ENCODE measurements at regions not wholly inside any gene's neighbourhood (a gene's known extent, or its start where the extent isn't known, plus 50 kb on each side); places are given as distances from the start of the nearest gene placed in this dataset.

DNA sequence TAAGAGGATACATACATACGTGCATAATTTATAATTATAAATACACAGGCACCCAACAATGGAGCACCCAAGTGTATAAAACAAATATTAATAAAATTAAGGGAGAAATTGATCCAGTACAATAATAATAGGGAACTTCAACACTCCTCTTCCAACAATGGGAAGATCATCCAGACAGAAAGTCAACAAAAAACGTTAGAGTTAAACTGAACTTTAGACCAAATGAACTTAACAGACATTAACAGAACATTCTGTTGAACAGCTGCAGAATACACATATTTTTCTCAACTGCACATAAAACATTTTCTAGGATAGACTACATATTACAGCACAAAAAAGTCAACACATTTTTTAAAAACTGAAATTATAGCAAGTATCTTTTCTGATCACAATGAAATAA lies 339.7 kb downstream of the CGGBP1 start:
- WGBS, result 43% methylated on average over 2 of the region's 2 CpGs
- H3K4me1 ChIP-seq (ENCODE audit: control insufficient read depth in 4 of 4, insufficient read depth in 4 of 4, low read length in 3 of 4), result peaks cover 0 to 4% (median 0%) of the 10 kb centered on the region in 4 donors
- H3K27ac ChIP-seq (ENCODE audit: low read depth in 1 of 2, low read length in 2 of 2), result no peak overlapping the region
- TF ChIP-seq JUND (IDR thresholded peaks at IDR 0.05) (no peak), HNF4A (conservative IDR thresholded peaks at IDR 0.05) (peak in 1 of 2 donors; percentile 58)
- DNase-seq (ENCODE audit: low spot score), result no peak
- H3K9ac ChIP-seq (ENCODE audit: low read depth in 1 of 2, low read length in 2 of 2), result no peak overlapping the region
- no peaks in the 10 kb centered on the region for H3K9me3 ChIP-seq (ENCODE audit: control insufficient read depth in 4 of 4, low read length in 3 of 4)
- no peaks in the 10 kb centered on the region for H3K36me3 ChIP-seq (ENCODE audit: control insufficient read depth in 4 of 4, insufficient read depth in 3 of 4, low read depth in 1 of 4, low read length in 3 of 4)
- H3K27me3 ChIP-seq (ENCODE audit: control insufficient read depth in 4 of 4, insufficient read depth in 4 of 4, low read length in 3 of 4), result no peaks in the 10 kb centered on the region
- H3K4me3 ChIP-seq (ENCODE audit: low read depth in 1 of 3, low read length in 3 of 3), result no peak overlapping the region

DNA sequence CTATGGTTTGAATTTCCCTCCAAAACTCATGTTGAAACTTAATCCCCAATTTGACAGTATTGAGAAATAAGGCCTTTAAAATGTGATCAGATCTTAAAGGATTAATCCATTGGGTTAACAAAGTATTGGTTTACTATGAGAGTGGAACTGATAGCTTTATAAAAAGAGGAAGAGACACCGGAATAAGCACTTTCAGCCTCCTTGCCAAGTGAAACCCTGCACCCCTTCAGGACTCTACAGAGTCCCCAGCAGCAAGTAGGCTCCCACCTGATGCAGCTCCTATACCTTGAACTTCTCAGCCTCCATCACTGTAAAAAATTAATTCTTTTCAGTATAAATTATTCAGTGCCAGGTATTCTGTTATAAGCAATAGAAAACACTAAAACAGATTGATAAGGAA lies 348.3 kb downstream of the CGGBP1 start:
- H3K36me3 ChIP-seq (ENCODE audit: control insufficient read depth in 4 of 4, insufficient read depth in 3 of 4, low read depth in 1 of 4, low read length in 3 of 4), result no peaks in the 10 kb centered on the region
- no peak overlapping the region for H3K9ac ChIP-seq (ENCODE audit: low read depth in 1 of 2, low read length in 2 of 2)
- no peak for DNase-seq (ENCODE audit: low spot score)
- no peaks in the 10 kb centered on the region for H3K27me3 ChIP-seq (ENCODE audit: control insufficient read depth in 4 of 4, insufficient read depth in 4 of 4, low read length in 3 of 4)
- H3K9me3 ChIP-seq (ENCODE audit: control insufficient read depth in 4 of 4, low read length in 3 of 4), result no peaks in the 10 kb centered on the region
- no peak for TF ChIP-seq FOXA1 (IDR thresholded peaks at IDR 0.05)
- TF ChIP-seq, protein P1, sequence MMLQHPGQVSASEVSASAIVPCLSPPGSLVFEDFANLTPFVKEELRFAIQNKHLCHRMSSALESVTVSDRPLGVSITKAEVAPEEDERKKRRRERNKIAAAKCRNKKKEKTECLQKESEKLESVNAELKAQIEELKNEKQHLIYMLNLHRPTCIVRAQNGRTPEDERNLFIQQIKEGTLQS (IDR thresholded peaks at IDR 0.05), result no peak
- TF ChIP-seq, protein P2, sequence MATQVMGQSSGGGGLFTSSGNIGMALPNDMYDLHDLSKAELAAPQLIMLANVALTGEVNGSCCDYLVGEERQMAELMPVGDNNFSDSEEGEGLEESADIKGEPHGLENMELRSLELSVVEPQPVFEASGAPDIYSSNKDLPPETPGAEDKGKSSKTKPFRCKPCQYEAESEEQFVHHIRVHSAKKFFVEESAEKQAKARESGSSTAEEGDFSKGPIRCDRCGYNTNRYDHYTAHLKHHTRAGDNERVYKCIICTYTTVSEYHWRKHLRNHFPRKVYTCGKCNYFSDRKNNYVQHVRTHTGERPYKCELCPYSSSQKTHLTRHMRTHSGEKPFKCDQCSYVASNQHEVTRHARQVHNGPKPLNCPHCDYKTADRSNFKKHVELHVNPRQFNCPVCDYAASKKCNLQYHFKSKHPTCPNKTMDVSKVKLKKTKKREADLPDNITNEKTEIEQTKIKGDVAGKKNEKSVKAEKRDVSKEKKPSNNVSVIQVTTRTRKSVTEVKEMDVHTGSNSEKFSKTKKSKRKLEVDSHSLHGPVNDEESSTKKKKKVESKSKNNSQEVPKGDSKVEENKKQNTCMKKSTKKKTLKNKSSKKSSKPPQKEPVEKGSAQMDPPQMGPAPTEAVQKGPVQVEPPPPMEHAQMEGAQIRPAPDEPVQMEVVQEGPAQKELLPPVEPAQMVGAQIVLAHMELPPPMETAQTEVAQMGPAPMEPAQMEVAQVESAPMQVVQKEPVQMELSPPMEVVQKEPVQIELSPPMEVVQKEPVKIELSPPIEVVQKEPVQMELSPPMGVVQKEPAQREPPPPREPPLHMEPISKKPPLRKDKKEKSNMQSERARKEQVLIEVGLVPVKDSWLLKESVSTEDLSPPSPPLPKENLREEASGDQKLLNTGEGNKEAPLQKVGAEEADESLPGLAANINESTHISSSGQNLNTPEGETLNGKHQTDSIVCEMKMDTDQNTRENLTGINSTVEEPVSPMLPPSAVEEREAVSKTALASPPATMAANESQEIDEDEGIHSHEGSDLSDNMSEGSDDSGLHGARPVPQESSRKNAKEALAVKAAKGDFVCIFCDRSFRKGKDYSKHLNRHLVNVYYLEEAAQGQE (IDR thresholded peaks at IDR 0.05), result no peak
- TF ChIP-seq, protein P3, sequence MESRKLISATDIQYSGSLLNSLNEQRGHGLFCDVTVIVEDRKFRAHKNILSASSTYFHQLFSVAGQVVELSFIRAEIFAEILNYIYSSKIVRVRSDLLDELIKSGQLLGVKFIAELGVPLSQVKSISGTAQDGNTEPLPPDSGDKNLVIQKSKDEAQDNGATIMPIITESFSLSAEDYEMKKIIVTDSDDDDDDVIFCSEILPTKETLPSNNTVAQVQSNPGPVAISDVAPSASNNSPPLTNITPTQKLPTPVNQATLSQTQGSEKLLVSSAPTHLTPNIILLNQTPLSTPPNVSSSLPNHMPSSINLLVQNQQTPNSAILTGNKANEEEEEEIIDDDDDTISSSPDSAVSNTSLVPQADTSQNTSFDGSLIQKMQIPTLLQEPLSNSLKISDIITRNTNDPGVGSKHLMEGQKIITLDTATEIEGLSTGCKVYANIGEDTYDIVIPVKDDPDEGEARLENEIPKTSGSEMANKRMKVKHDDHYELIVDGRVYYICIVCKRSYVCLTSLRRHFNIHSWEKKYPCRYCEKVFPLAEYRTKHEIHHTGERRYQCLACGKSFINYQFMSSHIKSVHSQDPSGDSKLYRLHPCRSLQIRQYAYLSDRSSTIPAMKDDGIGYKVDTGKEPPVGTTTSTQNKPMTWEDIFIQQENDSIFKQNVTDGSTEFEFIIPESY (IDR thresholded peaks at IDR 0.05), result no peak
- no peak for TF ChIP-seq YY1 (IDR thresholded peaks at IDR 0.05)
- TF ChIP-seq, protein P4, sequence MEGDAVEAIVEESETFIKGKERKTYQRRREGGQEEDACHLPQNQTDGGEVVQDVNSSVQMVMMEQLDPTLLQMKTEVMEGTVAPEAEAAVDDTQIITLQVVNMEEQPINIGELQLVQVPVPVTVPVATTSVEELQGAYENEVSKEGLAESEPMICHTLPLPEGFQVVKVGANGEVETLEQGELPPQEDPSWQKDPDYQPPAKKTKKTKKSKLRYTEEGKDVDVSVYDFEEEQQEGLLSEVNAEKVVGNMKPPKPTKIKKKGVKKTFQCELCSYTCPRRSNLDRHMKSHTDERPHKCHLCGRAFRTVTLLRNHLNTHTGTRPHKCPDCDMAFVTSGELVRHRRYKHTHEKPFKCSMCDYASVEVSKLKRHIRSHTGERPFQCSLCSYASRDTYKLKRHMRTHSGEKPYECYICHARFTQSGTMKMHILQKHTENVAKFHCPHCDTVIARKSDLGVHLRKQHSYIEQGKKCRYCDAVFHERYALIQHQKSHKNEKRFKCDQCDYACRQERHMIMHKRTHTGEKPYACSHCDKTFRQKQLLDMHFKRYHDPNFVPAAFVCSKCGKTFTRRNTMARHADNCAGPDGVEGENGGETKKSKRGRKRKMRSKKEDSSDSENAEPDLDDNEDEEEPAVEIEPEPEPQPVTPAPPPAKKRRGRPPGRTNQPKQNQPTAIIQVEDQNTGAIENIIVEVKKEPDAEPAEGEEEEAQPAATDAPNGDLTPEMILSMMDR (IDR thresholded peaks at IDR 0.05; ENCODE audit: low read depth, low read length, missing input control), result no peak
- no peak for TF ChIP-seq NR2F2 (IDR thresholded peaks at IDR 0.05)
- no peak for TF ChIP-seq TAF1 (conservative IDR thresholded peaks at IDR 0.05)
- TF ChIP-seq GABPA (IDR thresholded peaks at IDR 0.05 in 1 of 2, conservative IDR thresholded peaks at IDR 0.05 in 1 of 2), result no peak
- no peak for TF ChIP-seq JUND (IDR thresholded peaks at IDR 0.05)
- TF ChIP-seq, protein P5, sequence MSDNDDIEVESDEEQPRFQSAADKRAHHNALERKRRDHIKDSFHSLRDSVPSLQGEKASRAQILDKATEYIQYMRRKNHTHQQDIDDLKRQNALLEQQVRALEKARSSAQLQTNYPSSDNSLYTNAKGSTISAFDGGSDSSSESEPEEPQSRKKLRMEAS (IDR thresholded peaks at IDR 0.05), result no peak
- TF ChIP-seq SP1 (IDR thresholded peaks at IDR 0.05), result no peak
- no peak for TF ChIP-seq HNF4G (IDR thresholded peaks at IDR 0.05)
- TF ChIP-seq HNF4A (conservative IDR thresholded peaks at IDR 0.05), result no peak
- no peaks in the 10 kb centered on the region for H3K4me1 ChIP-seq (ENCODE audit: control insufficient read depth in 4 of 4, insufficient read depth in 4 of 4, low read length in 3 of 4)
- WGBS, result 71% methylated on average over 1 of the region's 1 CpG
- H3K4me3 ChIP-seq (ENCODE audit: low read depth in 1 of 3, low read length in 3 of 3), result no peak overlapping the region
- H3K27ac ChIP-seq (ENCODE audit: low read depth in 1 of 2, low read length in 2 of 2), result no peak overlapping the region

All from liver (tissue), 8 donors.